ENCODE measurements at regions not wholly inside any gene's neighbourhood (a gene's known extent, or its start where the extent isn't known, plus 50 kb on each side); places are given as distances from the start of the nearest gene placed in this dataset.

DNA sequence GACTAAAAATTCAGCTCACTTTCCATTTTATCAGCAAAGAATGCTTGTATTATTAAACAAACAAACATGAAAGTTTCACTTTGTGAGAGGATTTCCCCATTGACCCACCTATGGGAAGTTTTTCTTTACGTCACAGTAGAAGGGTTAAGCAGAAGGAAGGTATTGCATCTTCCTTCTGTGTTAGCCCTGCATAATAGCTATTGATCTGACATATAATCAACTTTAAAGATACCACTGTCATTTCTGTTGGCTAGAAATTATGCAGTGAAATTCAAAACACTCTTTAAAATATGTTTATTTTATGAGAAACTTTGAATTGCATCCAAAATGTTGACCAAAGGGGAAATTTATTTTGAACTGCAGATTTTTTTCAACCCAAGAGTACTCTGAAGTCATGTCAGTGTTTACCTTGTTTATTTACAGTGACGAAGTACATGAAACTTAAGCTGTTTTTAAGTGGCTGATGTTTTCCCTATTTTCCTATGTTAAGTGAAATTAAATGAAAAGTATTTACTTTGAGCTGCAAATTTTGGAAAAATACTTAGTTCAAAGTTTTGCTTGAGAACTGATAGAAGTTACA lies 566.4 kb downstream of the ZEB2 start:
- no peaks in the 10 kb centered on the region for H3K27me3 Mint-ChIP-seq (ENCODE audit: unreplicated experiment)
- TF ChIP-seq, protein P1, sequence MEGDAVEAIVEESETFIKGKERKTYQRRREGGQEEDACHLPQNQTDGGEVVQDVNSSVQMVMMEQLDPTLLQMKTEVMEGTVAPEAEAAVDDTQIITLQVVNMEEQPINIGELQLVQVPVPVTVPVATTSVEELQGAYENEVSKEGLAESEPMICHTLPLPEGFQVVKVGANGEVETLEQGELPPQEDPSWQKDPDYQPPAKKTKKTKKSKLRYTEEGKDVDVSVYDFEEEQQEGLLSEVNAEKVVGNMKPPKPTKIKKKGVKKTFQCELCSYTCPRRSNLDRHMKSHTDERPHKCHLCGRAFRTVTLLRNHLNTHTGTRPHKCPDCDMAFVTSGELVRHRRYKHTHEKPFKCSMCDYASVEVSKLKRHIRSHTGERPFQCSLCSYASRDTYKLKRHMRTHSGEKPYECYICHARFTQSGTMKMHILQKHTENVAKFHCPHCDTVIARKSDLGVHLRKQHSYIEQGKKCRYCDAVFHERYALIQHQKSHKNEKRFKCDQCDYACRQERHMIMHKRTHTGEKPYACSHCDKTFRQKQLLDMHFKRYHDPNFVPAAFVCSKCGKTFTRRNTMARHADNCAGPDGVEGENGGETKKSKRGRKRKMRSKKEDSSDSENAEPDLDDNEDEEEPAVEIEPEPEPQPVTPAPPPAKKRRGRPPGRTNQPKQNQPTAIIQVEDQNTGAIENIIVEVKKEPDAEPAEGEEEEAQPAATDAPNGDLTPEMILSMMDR (IDR thresholded peaks at IDR 0.05; ENCODE audit: unreplicated experiment), result no peak
- H3K4me1 Mint-ChIP-seq (ENCODE audit: low read depth, unreplicated experiment), result peaks cover 15% of the 10 kb centered on the region
- CTCF ChIA-PET, result no interaction called here
- intact Hi-C loops (cut with micrococcal nuclease; ENCODE audit: unreplicated experiment), result no loop called here
- BruUV-seq (replicated peaks), result no TSS peak
- no peak overlapping the region for H3K27ac Mint-ChIP-seq (ENCODE audit: unreplicated experiment)
- H3K4me3 Mint-ChIP-seq (ENCODE audit: low read depth, unreplicated experiment), result no peak overlapping the region
- H3K9me3 Mint-ChIP-seq (ENCODE audit: low read depth, unreplicated experiment), result no peaks in the 10 kb centered on the region
- H3K36me3 Mint-ChIP-seq (ENCODE audit: insufficient read depth, unreplicated experiment), result no peaks in the 10 kb centered on the region
- no peak for DNase-seq

DNA sequence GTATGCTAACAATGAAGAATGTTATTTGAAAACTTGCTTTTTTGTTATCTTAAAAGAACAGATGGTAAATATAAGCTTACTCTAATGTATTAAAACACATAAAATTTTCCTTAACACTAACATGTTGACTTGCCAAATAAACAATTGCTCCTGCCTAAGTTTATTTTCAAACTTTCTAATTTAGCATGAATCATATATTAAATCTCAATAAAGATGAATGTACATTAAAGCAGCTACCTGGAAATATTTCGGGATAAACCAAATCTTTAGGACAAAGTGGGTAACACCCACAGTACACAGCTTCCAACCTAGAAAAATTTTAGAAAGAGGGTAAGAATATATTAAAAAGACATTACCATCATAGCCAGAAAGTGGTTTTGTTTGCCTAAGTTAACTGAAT lies 567.4 kb downstream of the ZEB2 start:
- Mint-ChIP-seq H3K27ac (ENCODE audit: unreplicated experiment) (no peak overlapping the region), H3K4me3 (ENCODE audit: low read depth, unreplicated experiment) (no peak overlapping the region), H3K27me3 (ENCODE audit: unreplicated experiment) (no peaks in the 10 kb centered on the region), H3K9me3 (ENCODE audit: low read depth, unreplicated experiment) (no peaks in the 10 kb centered on the region), H3K4me1 (ENCODE audit: low read depth, unreplicated experiment) (peaks cover 15% of the 10 kb centered on the region), H3K36me3 (ENCODE audit: insufficient read depth, unreplicated experiment) (no peaks in the 10 kb centered on the region)
- TF ChIP-seq, protein P1 (IDR thresholded peaks at IDR 0.05; ENCODE audit: unreplicated experiment), result no peak
- BruUV-seq (replicated peaks), result no TSS peak
- intact Hi-C loops (cut with micrococcal nuclease; ENCODE audit: unreplicated experiment), result no loop called here
- CTCF ChIA-PET, result interaction anchor here (0.6 kb wide), 1 partner anchor 1071 kb away, joined by 4 read pairs; no protein-coding TSS in a partner anchor
- DNase-seq, result no peak

DNA sequence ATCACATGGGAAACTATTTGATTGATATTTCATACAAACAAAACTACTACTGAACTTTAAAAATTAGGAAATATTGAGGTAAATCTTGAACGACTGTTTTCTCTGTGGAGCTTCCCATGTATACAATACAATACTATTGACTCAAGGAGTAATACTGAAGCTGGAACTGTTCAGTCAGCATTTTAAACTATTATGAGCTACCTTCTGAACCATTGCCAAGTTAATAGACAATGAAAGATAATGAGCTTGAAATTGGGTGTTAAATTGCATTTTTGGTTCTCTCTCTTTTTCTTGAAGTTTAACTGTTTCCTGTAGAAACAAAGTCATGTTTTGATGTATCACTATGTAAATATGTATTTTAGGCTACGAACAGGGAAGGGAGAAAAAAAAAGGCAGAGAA lies 569.2 kb downstream of the ZEB2 start:
- Mint-ChIP-seq H3K9me3 (ENCODE audit: low read depth, unreplicated experiment) (no peaks in the 10 kb centered on the region), H3K4me1 (ENCODE audit: low read depth, unreplicated experiment) (peaks cover 13% of the 10 kb centered on the region), H3K36me3 (ENCODE audit: insufficient read depth, unreplicated experiment) (no peaks in the 10 kb centered on the region), H3K4me3 (ENCODE audit: low read depth, unreplicated experiment) (no peak overlapping the region), H3K27me3 (ENCODE audit: unreplicated experiment) (no peaks in the 10 kb centered on the region), H3K27ac (ENCODE audit: unreplicated experiment) (no peak overlapping the region)
- CTCF ChIA-PET, result interaction anchor here (1.5 kb wide), 1 partner anchor 8 kb away, joined by 4 read pairs; no protein-coding TSS in a partner anchor
- intact Hi-C loops (cut with micrococcal nuclease; ENCODE audit: unreplicated experiment), result no loop called here
- DNase-seq, result no peak
- TF ChIP-seq, protein P1 (IDR thresholded peaks at IDR 0.05; ENCODE audit: unreplicated experiment), result no peak
- BruUV-seq (replicated peaks), result no TSS peak

DNA sequence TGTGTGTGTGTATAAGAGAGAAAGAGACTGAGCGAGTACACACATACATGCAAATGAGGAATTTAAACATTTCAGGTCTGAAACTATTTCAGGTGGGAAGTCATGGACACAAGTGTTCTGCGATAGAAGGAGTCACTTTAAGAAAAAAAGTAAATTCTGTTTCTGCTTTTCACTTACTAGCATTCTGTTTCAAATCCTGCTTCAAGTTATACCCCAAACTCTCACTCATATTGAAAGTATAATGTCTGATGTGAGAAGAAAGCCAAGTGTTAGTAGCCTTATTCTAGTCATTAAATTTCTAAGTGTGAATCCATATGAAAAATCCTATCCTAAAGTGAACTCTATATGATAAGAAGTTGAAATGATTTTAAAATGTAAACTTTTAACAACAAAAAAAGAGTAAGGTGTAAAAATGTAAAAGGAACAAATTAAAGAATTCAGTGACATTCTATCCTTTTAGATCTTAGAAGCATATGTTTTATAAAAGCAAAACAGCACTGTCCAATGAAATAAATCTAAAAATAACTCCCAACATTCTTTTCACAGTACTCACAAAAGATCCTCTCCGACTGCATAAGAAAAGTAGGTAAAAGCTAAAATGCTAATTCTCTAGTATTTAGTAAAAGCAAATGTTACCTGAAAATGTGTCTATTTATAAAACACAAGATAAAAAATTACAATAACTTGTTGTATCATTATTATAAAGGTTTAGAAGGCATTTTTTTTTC lies 570.6 kb downstream of the ZEB2 start:
- no peak for DNase-seq
- intact Hi-C loops (cut with micrococcal nuclease; ENCODE audit: unreplicated experiment), result no loop called here
- H3K4me3 Mint-ChIP-seq (ENCODE audit: low read depth, unreplicated experiment), result no peak overlapping the region
- no TSS peak for BruUV-seq (replicated peaks)
- CTCF ChIA-PET, result no interaction called here
- no peaks in the 10 kb centered on the region for H3K27me3 Mint-ChIP-seq (ENCODE audit: unreplicated experiment)
- H3K36me3 Mint-ChIP-seq (ENCODE audit: insufficient read depth, unreplicated experiment), result no peaks in the 10 kb centered on the region
- H3K9me3 Mint-ChIP-seq (ENCODE audit: low read depth, unreplicated experiment), result no peaks in the 10 kb centered on the region
- TF ChIP-seq, protein P1 (IDR thresholded peaks at IDR 0.05; ENCODE audit: unreplicated experiment), result no peak
- peaks cover 7% of the 10 kb centered on the region for H3K4me1 Mint-ChIP-seq (ENCODE audit: low read depth, unreplicated experiment)
- H3K27ac Mint-ChIP-seq (ENCODE audit: unreplicated experiment), result no peak overlapping the region
